Right cardiac atrium (tissue), 5 donors: ENCODE measurements at regions not wholly inside any gene's neighbourhood (a gene's known extent, or its start where the extent isn't known, plus 50 kb on each side); places are given as distances from the start of the nearest gene placed in this dataset.
"Not testable (repeated sequence)": the region's sequence is repeated elsewhere in the genome, so short reads cannot be mapped to it uniquely, and the experiment has no call there.

Experiments used
- ATAC-seq, 2 donors: fragments of 200-7000 bp; cut with Tn5 transposase; one replicate each; pipeline versions ENCODE4 v1.8.0 to v1.9.1; 2020; ENCODE audit warnings: moderate library complexity in 2 of 2, mild to moderate bottlenecking in 1 of 2
- DNase-seq, 3 donors: peaks; one replicate each; pipeline ENCODE4 v3.0.0-alpha.2; 2020
- H3K27ac ChIP-seq: one replicate; pipeline ENCODE4 v1.5.1; 2013; ENCODE audit warnings: mild to moderate bottlenecking, low read length, control low read depth, moderate library complexity
- H3K27me3 ChIP-seq: one replicate; pipeline ENCODE4 v1.6.1; 2013; ENCODE audit not compliant: control insufficient read depth, insufficient read depth
- H3K4me1 ChIP-seq: one replicate; pipeline ENCODE4 v1.6.1; 2013; ENCODE audit warnings: low read length; ENCODE audit not compliant: control insufficient read depth, insufficient read depth
- H3K4me3 ChIP-seq: one replicate; pipeline ENCODE4 v1.5.1; 2013; ENCODE audit warnings: low read length, control low read depth
- H3K9me3 ChIP-seq: one replicate; pipeline ENCODE4 v1.6.1; 2013; ENCODE audit warnings: low read length; ENCODE audit not compliant: control insufficient read depth
- WGBS: extraction: QIAGEN DNeasy Blood & Tissue Kit; methylation state at CpG from one replicate; pipeline ENCODE4 v1.1.7; 2013; 5-methylcytosine and 5-hydroxymethylcytosine counted together
- intact Hi-C, 4 donors: fragments of 100-400 bp; cut with DNase I; formaldehyde crosslinking; loops; one replicate each; pipeline versions ENCODE4 v1.11.0 to v1.14.0; 2022 to 2023
- donor health status: healthy with polysubstance abuse.
- donor health status: DM: no; HTN: yes; CAD: no.
- donor health status: DM: no; HTN: no; CAD: no.
- donor health status: DM: no; HTN: yes; CAD: no; lungs with severe emphysema.
- donor health status: DM: yes; HTN: yes; CAD: no.

DNA sequence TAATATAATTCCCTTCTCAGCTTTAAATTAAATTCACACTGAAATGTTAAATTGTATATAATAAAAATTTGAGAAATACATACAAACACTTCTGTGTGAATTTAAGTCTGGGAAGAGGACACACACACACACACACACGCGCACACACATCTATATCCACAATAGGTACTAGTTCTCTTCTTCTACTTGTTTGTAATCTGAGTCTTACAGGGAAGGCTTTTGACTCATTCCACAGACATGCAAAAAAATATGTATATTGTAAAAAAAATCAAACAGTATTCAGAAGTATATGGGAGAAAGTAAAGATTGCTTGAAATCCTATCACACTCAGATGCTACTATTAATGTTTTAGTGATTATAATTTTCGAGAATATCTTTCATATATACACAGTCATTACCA lies 276.2 kb downstream of the MDFIC start:
- WGBS = 94% methylated on average over 3 of the region's 3 CpGs
- H3K4me3 ChIP-seq = no peak overlapping the region
- no peak for DNase-seq

DNA sequence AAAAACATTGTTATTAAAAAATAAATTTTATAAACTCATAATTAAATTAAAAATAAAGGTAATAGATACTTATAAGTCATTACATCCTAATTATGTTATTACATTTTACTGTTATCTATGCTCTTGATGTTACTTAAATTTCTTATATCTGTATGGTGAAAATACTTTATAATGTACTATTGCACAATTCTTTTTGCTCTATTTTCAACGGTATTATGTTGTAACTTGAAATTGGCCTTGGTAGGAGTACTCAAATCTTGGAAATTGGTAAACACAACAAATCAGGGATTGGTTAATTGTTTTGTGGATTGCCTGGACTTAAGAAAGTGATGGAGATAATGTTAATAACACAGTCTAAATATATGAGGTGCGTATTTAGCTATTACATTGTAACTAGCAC lies 273.3 kb downstream of the MDFIC start:
- Histone ChIP-seq H3K9me3 (no peaks in the 10 kb centered on the region), H3K27me3 (no peaks in the 10 kb centered on the region), H3K4me1 (no peaks in the 10 kb centered on the region), H3K27ac (no peak overlapping the region), H3K4me3 (no peak overlapping the region)
- WGBS = 91% methylated on average over 2 of the region's 2 CpGs
- ATAC-seq (no peak), DNase-seq (no peak)
- intact Hi-C loops = no loop called here

More for the DNA sequence above, 276.2 kb downstream of the MDFIC start:
- intact Hi-C loops = no loop called here
- ATAC-seq = no peak
- no peak overlapping the region for H3K27ac ChIP-seq
- no peaks in the 10 kb centered on the region for H3K27me3 ChIP-seq
- H3K9me3 ChIP-seq = no peaks in the 10 kb centered on the region
- no peaks in the 10 kb centered on the region for H3K4me1 ChIP-seq

DNA sequence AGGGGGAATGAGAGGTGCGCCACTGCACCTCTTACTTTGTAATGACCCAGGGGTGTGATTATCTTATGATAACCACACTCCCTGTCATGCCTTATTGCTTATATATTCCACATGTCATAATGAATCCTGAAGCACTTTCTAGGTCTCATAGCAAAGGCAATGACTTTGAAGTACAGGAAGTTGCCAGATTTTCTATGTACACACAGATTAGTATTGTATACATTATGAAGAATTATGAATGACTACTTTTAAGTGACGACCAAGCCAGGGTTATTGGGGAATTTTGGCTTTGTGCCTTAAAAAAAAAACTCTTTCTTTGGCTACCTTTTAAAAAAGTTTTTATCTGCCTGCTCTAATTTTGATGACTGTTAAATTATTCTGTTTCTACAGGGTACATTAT lies 269.6 kb downstream of the MDFIC start:
- intact Hi-C loops = no loop called here
- ATAC-seq = no peak
- WGBS = 56% methylated on average over 2 of the region's 2 CpGs
- DNase-seq = no peak
- no peaks in the 10 kb centered on the region for H3K27me3 ChIP-seq
- H3K27ac ChIP-seq = no peak overlapping the region
- no peaks in the 10 kb centered on the region for H3K4me1 ChIP-seq
- H3K9me3 ChIP-seq = no peaks in the 10 kb centered on the region
- H3K4me3 ChIP-seq = no peak overlapping the region

DNA sequence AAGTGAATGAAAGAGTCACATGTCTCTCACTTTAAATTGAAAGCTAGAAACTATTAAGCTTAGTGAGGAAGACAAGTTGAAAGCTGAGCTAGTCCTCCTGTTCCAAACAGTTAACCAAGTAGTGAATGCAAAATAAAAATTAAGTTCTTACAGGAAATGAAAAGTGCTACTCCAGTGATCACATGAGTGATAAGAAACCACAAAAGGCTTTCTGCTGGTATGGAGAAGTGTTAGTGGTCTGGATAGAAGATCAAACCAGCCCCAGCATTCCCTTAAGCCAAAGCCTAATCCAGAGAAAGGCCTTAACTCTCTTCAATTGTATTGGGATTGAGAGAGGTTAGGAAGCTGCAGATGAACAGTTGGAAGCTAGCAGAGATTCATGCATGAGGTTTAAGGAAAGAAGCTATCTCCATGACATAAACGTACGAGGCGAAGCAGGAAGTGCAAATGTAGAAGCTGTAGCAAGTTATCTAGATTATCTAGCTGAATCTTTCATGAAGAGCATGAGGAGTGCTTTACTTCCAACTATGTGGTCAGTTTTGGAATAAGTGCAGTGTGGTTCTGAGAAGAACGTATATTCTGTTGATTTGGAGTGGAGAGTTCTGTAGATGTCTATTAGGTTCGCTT lies 261.6 kb downstream of the MDFIC start:
- DNase-seq = no peak
- no peak for ATAC-seq
- no peaks in the 10 kb centered on the region for H3K4me1 ChIP-seq
- no peak overlapping the region for H3K4me3 ChIP-seq
- 80% methylated on average over 5 of the region's 5 CpGs for WGBS
- intact Hi-C loops = no loop called here
- no peaks in the 10 kb centered on the region for H3K27me3 ChIP-seq
- no peaks in the 10 kb centered on the region for H3K9me3 ChIP-seq
- no peak overlapping the region for H3K27ac ChIP-seq

DNA sequence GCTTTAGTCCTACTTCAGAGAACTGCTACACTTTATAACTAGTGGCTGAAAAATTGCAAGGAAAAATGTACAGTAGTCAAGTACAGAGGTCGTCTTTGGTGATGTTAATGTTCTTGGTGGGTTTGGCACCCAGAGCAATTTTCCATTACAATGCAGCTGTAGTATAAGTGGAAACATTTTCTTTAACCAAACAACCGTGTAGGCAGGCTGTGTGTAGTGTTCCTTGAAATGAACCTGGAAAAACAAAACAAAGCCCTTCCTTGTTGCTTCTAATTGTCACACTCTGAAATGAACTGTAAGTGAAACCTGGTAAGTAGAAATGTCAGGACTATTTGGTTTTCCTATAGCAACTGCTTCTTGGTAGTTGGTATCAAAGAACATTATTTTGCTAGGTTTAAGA lies 256.9 kb downstream of the MDFIC start:
- Histone ChIP-seq H3K4me3 (no peak overlapping the region), H3K9me3 (no peaks in the 10 kb centered on the region), H3K27ac (no peak overlapping the region), H3K4me1 (no peaks in the 10 kb centered on the region), H3K27me3 (no peaks in the 10 kb centered on the region)
- DNase-seq (no peak), ATAC-seq (no peak)
- intact Hi-C loops = no loop called here
- WGBS = 20% methylated on average over 2 of the region's 2 CpGs

DNA sequence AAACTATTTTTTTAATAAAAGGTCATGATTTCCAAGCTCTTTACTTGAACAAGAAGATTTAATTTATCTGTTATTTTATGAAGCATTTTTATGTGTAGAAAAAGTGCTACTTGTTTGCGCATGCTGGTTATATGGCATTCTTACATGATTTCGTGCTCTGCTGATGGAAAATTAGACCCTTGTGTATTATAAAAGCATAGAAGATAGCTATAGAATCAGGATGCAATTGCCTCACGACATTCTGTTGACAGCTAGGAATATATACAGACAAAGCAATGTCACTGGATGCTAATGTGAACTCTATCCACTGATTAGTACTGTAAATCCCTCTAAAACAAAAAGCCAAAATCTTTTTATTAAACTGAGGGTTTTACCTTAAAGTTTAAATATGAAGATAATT lies 255.9 kb downstream of the MDFIC start:
- no peaks in the 10 kb centered on the region for H3K27me3 ChIP-seq
- intact Hi-C loops = no loop called here
- 76% methylated on average over 3 of the region's 3 CpGs for WGBS
- no peaks in the 10 kb centered on the region for H3K4me1 ChIP-seq
- H3K27ac ChIP-seq = no peak overlapping the region
- H3K9me3 ChIP-seq = no peaks in the 10 kb centered on the region
- ATAC-seq = no peak
- no peak overlapping the region for H3K4me3 ChIP-seq
- DNase-seq = no peak

DNA sequence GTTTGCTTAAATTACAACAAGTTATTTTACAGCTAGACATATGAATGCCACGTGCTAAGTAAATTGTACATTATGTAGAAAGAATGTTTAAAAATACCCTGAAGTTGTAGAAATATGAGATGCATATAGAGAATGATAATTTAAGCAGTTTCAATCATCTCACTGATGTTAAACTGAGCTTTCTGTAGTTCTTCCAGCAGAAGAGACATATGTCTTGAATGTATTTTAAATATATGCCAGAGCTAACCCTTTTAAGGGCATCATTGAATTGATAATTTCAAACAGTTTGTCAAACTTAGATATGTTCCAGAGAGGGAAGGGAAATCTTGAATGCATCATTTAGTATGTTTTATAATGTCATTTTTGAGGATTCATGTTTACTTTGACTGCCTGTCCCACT lies 255.2 kb downstream of the MDFIC start:
- H3K4me1 ChIP-seq = no peaks in the 10 kb centered on the region
- no peak overlapping the region for H3K4me3 ChIP-seq
- H3K27ac ChIP-seq = no peak overlapping the region
- intact Hi-C loops = no loop called here
- no peaks in the 10 kb centered on the region for H3K9me3 ChIP-seq
- ATAC-seq = no peak
- no peak for DNase-seq
- 69% methylated on average over 1 of the region's 1 CpG for WGBS
- H3K27me3 ChIP-seq = no peaks in the 10 kb centered on the region

DNA sequence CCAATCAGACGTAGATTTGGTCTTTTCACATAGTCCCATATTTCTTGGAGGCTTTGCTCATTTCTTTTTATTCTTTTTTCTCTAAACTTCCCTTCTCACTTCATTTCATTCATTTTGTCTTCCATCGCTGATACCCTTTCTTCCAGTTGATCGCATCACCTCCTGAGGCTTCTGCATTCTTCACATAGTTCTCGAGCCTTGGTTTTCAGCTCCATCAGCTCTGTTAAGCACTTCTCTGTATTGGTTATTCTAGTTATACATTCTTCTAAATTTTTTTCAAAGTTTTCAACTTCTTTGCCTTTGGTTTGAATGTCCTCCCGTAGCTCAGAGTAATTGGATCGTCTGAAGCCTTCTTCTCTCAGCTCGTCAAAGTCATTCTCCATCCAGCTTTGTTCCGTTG lies 250.5 kb downstream of the MDFIC start:
- H3K4me3 ChIP-seq, DNase-seq, ATAC-seq, H3K27me3 ChIP-seq, H3K9me3 ChIP-seq, intact Hi-C loops, H3K4me1 ChIP-seq, H3K27ac ChIP-seq: not testable (repeated sequence)
- 89% methylated on average over 6 of the region's 8 CpGs for WGBS

DNA sequence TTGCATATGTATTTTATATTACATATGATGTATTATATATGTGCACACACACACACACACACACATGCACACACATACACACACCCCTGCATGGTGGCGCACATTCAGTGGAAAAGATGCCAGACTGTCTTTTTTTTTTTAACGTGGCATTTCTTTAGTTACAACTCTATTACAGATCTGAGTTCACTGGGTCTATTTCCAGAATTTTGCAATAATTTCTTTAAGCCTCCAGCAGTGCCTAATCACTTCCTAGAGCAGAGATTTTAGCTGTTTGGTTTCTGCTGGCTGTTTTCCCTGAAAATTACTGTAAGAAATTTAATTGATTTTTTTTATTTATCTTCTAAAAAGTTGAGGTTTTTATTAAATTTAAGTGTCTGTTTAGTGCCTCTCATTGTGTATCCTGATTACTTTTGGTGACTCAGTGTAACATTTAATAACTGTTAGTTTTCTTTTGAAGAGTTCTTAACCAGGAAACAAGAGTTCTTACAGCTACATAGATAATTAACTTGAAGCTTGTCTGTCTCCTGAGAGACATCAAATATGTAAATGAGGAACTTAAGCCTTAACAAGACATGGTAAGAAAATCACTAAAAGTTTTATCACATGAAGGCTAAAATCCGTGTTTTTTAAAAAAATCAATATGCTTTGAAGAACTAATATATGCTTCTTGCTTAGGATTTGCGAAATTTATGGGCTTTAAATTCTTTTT lies 232.0 kb downstream of the MDFIC start:
- intact Hi-C loops = no loop called here
- ATAC-seq (no peak), DNase-seq (no peak)
- H3K4me3 ChIP-seq = no peak overlapping the region
- H3K27me3 ChIP-seq = no peaks in the 10 kb centered on the region
- WGBS = 77% methylated on average over 4 of the region's 4 CpGs
- no peaks in the 10 kb centered on the region for H3K9me3 ChIP-seq
- H3K27ac ChIP-seq = no peak overlapping the region
- H3K4me1 ChIP-seq = no peaks in the 10 kb centered on the region

DNA sequence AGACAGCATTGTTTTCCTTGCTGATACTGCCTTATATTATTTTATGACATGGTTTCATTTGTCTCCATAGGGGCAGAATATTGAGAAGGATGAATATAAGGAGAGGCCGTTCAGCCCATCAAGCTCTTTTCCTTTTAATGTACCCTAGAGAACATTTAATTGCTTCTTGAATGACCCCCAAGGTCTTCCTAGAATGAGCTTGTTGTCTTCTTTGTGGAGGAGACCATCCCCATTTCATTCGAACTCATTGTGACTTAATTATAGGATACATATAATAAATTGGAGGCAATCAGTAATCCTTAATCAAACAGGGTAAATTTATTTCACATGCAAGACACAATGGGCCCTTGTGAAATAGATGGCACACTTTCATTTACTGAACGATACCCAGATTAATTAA lies 231.3 kb downstream of the MDFIC start:
- Histone ChIP-seq H3K9me3 (no peaks in the 10 kb centered on the region), H3K4me1 (no peaks in the 10 kb centered on the region), H3K27ac (no peak overlapping the region), H3K27me3 (no peaks in the 10 kb centered on the region), H3K4me3 (no peak overlapping the region)
- intact Hi-C loops = no loop called here
- DNase-seq (no peak), ATAC-seq (no peak)
- WGBS = 88% methylated on average over 3 of the region's 3 CpGs

DNA sequence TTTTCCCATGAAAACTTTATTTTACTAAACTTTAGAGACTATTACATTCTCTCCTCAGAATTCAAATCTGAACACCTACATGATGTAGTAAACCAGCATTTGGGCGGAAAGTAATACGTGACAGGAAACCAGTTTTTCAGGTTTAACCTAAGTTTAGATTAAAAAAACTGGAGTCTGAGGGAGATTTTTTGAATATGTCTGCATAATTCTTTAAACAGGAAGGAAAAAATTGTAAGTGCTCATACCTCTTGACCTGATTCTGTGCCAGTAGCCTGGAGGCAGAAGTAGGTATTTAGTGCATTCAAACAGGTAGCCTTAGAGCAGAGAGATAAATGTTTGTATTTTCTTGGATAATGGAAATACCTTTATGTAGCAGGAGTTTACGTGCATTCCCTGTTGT lies 224.3 kb downstream of the MDFIC start:
- Histone ChIP-seq H3K27ac (no peak overlapping the region), H3K4me3 (no peak overlapping the region), H3K27me3 (no peaks in the 10 kb centered on the region), H3K4me1 (no peaks in the 10 kb centered on the region), H3K9me3 (no peaks in the 10 kb centered on the region)
- no peak for DNase-seq
- intact Hi-C loops = no loop called here
- ATAC-seq = no peak
- WGBS = 95% methylated on average over 3 of the region's 3 CpGs

DNA sequence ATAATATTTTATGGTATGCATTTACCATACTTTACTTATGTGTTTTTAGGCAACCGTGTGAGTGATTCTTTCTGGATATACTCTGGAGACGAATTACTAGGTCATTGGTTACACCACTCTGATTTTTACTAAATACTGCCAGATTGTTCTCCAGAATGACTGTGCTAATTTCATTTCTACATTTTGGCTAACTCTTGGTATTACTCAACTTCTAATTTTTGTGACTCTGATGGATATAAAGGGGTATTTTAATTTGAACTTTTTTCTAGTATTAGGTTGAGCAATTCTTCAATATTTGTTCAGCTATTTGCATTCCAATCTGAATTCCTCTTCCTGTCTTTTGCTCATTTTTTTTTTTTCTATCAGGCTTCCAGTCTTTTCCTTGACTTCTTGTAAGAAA lies 223.6 kb downstream of the MDFIC start:
- ATAC-seq (peak; percentile 46 to 82), DNase-seq (no peak)
- H3K27me3 ChIP-seq = no peaks in the 10 kb centered on the region
- intact Hi-C loops = no loop called here
- no peaks in the 10 kb centered on the region for H3K4me1 ChIP-seq
- H3K4me3 ChIP-seq = no peak overlapping the region
- no peak overlapping the region for H3K27ac ChIP-seq
- 33% methylated on average over 2 of the region's 2 CpGs for WGBS
- no peaks in the 10 kb centered on the region for H3K9me3 ChIP-seq
